ENCODE measurements at regions not wholly inside any gene's neighbourhood (a gene's known extent, or its start where the extent isn't known, plus 50 kb on each side); places are given as distances from the start of the nearest gene placed in this dataset.

DNA sequence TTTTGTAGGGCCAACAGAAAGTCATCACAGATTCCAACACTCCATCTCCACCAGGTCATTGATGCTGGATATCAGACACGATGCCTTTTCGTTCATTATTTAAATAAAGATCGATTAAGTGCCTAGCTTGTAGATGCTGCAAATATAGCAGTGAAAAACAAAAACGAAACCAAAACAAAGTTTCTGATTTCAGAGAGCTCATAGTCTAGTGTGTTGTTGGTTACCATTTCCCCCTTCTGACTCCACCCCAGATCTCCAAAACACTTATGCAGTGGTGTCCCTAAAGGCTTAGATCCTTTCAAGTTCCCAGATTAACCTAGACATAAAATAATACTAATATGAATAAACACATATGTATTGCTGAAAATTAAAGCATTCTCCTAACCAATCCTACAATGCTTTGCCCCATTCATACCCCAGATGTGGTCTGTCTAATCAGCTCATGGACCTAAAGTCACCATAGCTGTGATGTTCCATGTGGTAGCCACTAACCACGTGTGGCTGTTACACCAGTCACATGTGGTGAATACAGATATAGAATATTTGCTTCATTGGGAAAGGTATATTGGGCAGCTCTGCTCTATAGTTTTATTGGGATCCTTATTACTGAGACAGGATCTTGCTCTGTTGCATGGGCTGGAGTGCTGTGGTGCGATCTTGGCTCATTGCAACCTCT lies 787.2 kb downstream of the TDRD15 start:
- DNase-seq = no peak

DNA sequence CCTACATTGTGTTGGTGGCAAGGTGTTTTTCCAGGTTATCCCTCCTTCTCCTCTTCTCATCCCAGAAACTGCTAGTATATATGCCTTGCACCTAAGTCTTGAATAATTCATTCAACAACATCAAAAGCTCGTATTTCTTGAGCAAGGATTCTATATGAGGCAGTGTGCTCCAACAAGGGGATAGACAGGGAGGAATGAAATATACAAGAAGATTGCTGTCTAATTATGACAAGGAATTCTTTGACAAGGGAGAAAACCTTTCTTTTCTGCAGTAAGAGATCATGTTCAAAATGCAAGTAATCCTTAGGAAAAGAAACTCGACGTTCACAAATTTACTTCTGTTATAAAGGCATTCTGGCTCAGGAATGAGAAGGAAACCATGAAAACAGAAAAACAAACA lies 788.6 kb downstream of the TDRD15 start:
- DNase-seq = no peak

DNA sequence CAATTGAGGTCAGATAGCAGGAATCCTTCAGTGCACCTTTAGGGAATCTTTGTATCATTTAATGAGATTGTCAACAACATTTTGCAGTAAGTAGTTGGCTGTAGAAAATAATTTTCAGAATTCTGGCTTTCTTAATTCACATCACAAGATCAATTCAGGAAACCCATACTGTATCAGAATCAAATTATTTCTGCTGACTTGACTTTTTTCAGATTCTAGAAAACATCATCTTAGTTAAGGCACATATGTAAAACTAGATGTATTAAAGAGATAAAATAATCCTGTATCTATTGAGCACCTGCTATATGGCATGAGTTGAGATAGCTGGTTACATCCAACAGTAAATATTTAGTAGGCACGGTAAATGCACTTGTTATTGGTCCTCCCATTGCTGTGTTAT lies 791.4 kb downstream of the TDRD15 start:
- no peak for DNase-seq

DNA sequence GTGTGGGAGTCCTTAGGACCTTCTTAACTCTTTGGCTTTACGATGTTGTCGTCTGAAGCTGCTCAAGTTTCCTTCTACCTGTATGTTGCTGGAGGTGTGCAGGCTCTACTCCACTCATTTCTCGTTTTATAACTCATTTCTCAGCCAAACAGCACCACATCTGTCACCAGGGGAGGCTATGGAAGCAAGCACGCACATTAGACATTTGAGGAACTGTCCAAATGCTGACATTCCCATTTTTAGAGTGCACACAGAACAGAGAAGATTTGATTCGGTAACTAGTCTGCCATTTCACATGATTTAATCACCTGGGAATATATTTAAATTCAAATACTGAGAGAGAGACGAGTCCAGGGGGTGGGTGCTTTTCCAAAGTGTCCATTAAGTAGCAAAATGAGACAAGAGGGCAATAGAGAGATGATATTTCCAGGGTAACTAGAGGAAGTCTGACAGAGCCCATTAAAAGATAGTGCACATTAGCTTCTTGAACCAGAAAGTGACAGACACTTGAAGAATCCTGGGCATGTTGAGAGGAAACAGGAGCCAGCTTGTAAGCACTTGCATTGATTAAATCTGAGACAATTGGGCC lies 793.3 kb downstream of the TDRD15 start:
- DNase-seq = no peak

DNA sequence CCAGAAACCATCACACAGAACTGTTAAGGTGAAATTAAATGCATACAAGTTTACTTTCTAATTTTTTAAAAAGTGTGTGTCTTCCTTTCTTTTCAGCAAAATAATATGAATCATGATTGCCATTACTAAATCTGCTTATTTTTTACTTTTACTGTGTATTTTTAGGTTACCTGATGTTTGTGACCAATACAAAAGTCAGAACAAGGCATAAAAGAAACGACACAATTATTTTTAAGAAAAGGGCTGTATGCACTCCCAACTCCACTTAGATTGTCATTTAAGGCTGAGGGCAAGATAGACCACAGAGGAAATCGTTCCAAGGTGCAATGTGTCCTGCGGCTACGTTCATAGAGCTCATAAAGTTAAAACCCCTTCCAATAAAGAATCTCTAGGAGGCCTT lies 797.0 kb downstream of the TDRD15 start:
- no peak for DNase-seq

DNA sequence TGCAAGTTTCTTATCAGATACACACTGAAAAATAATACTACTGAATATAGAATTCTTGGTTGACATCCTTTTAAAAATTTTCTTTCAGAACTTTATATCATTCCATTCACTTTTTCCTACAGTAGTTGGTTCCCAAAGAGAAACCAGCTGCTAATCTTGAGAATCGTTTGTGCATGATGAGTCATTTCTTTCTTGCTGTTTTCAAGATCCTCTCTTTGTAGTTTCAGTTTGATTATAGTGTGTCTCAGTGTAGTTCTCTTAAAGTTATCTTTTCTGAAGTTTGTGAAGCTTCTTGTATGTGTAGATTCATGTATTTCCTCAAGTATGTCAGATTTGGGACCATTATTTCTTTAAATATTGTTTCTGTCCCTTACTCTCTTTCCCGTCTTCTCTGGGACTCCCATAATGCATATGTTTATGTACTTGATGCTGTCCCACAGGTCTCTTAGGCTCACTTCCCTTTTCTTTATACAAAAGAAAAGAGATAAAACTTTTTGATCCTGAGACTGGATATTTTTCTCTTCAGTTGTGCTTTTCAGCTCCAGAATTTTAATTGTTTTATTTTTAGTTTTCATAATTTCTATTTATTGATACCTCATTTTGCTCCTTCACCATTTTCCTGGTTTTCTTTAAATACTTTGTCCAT lies 801.0 kb downstream of the TDRD15 start:
- DNase-seq = no peak

DNA sequence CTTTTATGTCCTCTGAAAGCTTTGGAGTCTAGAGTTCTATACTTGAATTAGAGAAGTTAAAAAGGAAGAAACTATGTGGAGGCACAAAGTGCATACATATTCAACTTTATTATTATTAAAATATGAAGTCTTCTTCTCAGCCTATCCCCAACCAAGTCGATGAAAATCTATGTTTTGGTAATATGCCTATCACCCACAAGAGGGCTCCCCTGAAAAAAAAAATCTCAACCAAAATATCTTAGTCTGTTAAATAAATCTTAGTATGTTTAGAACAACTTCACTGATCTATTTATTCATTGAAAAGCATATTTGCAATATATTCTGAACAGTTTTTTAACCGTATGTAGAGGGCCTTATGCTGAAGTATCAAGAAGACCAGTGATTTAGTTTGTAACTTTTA lies 804.5 kb downstream of the TDRD15 start:
- DNase-seq = no peak

DNA sequence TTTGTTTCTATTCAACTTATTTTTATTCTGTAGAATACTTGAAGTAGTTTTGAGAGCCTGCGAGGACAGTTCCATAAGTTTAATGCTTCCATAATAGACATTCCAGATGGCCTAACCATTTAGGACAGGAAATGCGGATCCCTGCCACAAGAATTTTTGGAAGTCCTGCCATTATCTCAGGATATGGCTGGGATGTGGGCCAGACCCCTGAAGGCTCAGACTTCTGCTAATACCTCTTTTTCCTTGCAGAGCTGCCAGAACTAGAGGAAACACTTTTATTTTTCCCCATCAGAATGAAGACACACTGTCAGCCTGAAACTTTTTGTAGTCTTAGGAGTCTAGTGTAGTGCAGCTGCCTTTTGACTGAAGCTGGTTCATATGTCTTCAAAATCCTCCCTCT lies 806.5 kb downstream of the TDRD15 start:
- DNase-seq = no peak

DNA sequence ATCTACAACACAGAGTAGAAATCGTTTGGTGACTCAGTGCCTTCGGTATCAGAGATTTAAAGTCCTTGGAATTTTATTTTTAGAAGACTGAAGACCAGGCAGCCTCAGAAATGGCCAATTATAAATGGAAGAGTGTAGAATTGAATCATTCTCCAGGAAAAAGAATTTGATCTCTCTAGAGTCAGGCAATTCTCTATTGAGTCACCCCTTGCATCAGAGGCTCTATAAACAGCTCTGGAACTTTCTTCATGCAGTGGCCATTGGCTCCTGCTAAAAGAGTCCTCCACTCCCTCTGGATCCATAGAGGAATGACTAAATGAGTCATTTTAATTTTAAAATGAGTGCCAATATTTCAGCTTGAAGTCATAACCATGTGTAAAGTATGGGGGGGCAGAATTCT lies 816.2 kb downstream of the TDRD15 start:
- no peak for DNase-seq

DNA sequence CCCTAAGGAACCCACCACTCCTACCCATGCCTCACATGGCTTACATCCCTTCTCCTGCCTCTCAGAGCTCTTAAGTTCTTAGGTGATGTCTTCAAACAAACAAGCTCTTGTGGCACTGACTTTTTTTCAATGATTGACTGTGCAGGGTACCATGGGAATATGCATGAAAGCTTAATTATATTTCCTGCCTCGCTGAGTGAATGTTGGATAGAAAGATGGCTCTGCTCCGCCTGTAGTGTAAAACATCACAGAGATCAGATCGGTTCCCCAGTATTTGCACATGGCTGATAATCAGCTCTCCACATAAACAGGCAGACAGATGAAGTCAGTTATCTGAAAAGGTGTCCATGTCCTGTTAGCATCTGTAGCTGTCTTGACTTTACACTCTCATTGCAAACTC lies 820.8 kb downstream of the TDRD15 start:
- DNase-seq = no peak

DNA sequence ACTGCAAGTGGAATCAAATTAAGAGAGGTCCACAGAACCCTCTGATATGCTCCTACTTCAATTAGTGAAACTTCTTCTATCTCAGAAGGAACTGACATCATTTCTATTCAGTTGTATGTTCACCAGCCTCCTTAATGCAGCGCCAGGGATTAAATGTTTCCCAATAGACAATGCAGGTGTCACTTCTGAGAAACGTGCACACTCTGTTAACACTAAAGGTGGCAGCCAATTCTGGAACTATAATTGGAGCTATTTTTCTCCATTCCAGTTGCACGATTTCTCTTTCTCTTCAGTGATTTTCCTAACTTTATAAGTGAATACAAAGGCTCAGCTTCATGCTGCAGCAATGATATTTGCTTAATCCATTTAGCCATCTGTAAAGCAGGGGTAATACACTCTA lies 821.9 kb downstream of the TDRD15 start:
- DNase-seq = no peak

DNA sequence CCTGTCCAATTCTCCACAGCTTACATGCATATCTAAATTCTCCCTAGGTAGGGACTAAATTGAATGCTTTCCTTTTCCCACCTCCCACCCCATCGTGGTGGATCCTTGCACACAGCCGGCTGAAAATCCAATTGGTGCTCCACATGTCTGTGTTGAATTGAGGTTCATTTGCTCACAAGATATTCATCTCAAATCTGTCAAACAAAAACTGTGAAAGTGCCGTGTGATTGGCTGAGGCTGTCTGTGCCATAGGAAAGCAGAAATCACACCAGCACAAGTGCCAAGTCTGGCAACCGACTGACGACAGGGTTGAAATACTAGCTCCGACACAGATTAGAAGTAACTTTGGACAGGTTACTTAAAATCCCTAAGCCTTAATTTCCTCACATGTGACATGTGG lies 823.3 kb downstream of the TDRD15 start:
- no peak for DNase-seq

DNA sequence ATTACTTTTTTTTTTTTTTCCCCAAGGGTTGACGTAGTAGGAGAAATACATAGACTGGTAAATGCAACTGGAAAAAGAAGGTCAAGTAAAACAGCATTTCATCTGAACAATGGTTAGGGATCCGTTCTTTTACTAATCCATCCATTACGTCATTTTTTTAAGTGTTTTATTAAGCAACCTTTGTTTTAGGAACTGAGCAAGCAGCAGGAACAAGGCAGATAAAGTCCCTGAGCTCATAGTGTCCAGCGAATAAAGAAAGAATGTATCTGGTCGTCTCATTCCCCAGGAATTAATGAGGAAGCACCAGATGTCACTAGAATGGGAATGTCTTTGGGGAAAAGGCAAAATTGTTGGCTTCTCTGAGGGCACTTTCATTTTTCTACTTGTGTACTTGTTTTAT lies 842.4 kb downstream of the TDRD15 start:
- DNase-seq = no peak

DNA sequence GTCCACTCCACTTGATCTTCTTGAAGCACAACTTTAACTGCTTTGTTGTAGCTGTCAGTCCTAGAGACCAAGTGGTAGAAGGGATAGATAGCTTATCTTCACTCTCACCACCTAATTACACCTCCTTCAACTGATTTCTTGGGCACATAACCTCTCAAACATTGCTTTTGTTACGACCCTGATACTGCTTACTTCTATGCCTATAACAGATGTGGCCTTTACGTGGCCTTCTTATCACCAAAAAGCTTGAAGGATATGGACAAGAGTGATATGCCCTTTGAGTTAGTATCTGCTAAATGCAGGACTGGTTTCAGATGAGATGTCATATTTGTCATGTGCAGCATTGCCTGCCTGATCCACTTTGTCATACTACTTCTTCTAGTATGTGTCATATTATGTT lies 847.2 kb downstream of the TDRD15 start:
- no peak for DNase-seq

DNA sequence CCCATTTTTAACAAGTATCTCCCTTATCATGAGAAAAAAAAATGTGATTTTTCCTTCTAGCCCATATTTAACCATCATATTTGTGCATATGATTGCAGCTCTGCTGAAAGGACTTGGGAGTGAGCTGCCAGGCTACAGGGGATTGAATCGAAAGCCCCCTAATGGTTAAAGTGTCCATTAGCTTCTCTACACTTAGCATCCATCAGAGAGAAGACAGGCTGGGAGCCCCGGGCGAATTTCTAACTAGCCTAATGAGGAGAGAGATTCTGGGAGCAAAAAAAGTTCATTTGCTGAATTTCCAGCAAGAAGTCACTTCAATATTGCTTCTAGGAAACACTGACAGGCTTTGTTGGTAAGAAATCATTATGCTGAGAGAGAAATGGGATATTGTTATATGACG lies 848.8 kb downstream of the TDRD15 start:
- no peak for DNase-seq

DNA sequence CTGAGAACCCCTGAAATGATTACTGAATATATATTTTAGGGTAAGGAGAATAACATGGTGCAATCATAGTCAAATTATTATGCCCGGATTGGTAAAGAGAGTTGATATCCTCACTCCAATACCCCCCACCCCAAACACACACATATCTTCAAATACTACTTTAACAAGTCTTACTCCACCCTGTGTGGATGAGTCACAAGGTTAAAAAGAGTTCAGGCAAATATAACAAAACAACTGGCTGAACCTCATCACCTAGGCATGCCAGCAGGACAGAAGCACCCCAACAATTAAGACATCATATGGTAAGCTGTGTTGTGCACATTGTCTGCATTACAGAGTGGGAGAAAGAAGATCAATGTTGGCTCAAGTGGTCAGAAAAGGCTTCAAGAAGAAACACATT lies 857.4 kb downstream of the TDRD15 start:
- DNase-seq = no peak

DNA sequence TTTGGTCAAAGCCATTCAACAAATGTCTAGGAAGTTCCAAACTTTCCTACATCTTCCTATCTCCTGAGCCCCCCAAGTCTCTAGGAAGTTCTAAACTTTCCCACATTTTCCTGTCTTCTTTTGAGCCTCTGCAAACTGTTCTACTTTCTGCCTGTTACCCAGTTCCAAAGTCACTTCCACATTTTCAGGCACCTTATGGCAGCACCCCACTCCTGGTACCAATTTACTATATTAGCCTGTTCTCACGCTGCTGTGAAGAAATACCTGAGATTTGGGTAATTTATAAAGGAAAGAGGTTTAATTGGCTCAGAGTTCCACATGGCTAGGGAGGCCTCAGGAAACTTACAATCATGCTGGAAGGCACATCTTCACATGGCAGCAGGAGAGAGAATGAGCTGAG lies 869.2 kb downstream of the TDRD15 start:
- no peak for DNase-seq

DNA sequence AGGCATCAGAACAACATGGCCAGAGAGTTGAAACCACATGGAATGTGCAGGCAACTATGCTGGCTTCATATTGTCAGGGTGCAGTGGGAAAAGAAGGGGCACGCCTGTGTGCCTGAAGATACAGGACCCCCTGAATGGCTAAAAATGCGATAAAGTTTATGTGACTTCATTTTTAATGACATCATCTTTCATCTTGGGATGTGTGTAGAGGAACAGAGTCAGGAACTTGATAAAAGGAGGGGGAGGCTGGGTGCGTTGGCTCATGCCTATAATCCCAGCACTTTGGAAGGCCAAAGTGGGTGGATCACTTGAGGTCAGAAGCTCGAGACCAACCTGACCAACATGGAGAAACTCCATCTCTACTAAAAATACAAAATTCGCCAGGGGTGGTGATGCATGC lies 872.6 kb downstream of the TDRD15 start:
- DNase-seq = no peak

DNA sequence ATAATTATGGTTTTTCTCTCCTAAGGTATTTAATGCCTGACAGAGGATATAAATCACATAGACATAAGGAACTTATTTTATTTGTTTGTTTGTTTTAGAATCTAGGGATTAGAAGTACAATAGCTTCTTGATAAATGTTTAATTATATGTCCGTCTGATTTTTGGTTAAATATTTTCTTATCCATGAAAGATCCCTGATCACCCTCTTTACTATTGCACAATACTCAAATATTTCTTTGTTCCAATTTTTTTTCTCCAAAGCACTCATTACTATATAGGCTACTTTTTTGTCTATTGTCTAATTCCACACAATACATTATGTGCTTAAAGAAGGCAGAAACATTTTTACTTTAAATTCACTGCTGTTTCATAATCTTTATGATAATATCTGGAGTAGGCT lies 875.8 kb downstream of the TDRD15 start:
- no peak for DNase-seq

DNA sequence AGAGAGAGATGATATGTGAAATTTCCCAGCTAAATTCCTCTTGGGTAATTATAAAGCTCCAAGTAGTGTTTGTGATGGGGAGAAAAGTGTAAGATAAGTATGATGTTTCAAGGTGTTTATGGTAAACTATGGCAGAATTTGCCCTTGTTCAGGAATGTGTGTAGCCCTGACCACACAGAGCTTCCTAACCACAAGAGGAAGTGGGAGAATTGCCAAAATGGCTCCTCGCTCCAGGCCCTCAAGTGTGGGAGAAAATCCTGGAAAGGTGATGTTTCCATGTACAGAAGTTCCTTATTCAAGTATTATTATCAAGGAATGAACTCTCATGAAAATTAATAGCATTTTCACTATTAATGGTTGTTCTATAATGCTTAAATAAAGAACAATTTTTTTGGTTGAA lies 878.3 kb downstream of the TDRD15 start:
- DNase-seq = no peak

DNA sequence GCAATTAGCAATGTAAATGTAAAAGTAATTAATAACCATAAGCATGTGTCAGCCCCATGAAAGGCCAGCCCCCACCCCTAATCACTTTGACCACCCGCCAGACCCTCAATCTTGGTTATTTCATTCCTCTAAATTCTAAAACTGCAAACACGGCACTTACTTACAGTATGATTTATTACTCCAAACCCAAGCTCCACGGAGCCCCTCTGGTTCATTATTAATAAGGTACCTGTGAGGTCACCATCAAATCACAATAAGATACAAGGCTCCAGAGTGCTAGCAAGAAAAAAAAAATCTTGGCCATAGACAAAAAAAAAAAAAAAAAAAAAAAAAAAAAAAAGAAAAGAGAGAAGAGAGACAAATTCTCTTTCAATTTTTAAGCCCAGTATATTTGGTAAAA lies 879.5 kb downstream of the TDRD15 start:
- no peak for DNase-seq

DNA sequence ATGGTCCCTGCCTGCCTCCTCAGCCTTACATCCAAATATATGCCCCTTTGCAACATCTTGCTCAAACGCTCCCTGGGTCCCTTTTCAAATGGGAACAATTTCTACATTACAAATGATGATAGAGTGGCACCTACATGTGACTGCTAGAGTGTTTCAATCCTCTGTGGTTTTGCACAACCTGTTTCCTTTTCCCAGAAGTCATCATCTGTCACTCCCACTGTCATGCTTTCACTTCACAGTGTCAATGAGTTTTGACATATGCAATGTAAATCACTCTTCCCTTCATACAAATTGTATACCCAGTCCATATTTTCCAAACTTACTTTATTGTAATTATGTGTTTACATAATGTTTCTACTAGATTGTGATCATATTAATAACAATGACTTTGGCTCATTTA lies 887.3 kb downstream of the TDRD15 start:
- DNase-seq = no peak

DNA sequence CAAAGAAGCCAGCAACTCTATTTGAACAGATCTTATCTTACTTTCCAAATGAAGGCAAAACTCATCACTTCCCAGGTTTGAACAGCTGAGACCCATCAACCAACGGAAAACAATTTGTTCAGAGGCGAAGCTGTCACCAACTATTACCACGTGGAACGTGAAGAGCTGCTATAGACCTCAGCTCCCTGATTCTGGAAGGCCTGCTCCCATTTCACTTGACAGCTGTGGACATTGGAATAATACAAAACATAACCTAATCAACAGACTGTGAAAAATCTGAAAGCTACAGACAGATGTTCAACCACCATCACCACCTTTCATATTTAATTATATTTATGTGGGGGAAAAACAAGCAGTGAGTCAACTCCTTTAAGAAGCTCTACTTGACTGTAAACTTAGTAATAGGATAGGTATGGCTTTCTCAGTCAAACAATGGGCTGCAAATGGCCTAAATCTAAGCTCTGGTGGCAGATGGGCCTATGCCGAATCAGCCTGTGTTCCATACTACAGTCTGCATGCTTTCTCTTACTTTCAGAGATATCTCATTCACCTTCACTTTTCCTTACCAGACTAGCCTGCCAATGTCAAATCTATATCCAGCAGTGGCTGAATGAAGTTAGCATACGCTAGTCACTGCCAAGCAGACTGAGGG lies 896.4 kb downstream of the TDRD15 start:
- no peak for DNase-seq

DNA sequence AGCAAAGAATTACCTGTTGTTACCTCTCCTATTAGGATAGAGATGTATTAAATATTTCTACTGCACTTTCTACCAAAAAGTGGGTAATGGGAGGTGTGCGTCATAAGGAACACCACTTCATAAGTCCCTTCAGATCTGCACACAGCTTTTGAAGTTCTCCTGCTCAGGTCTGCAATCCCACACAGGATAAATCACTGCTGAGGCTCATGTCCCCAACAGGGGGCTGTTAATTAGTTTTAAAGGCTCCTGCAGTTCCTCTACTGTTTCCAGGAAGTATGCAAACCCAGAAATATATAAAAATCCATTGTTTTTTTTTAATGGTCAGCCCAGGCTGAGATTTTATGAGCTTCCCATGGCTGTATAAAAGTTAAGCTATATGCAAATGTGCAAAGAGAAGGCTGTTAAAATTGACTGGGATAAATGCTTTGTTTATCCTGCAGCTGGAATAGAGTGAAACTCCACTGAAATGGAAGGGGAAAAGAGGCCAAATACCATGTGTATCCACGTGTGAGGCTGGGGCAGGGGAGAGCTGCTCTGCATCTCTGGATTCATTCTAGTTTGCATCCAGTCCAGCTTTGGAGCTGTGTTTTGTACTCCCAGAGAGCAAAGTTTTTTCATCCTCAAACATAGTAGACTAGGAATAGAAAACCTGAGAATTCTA lies 903.7 kb downstream of the TDRD15 start:
- no peak for DNase-seq
